A673 (cell line): ENCODE measurements at regions not wholly inside any gene's neighbourhood (a gene's known extent, or its start where the extent isn't known, plus 50 kb on each side); places are given as distances from the start of the nearest gene placed in this dataset.
"Not testable (repeated sequence)": the region's sequence is repeated elsewhere in the genome, so short reads cannot be mapped to it uniquely, and the experiment has no call there.

Source experiments
- BruUV-seq: library from RNA; stranded (reverse); fragments of 400-500 nt; replicated peaks from 2 replicates; lab custom pipeline; 2021; lab: Mats Ljungman, UMichigan
- CTCF ChIA-PET: fragments of 300-600 bp; sonication (Branson Sonifier 250); formaldehyde crosslinking; loops from one replicate; lab custom pipeline; 2022; ENCODE audit warnings: antibody characterized with exemption; lab: Charles Lee
- POLR2A ChIA-PET: fragments of 300-600 bp; sonication (Branson Sonifier 250); formaldehyde crosslinking; loops from one replicate; lab custom pipeline; 2022; ENCODE audit warnings: antibody characterized with exemption; ENCODE audit not compliant: low non-redundant PET; lab: Charles Lee
- DNase-seq: peaks from one replicate; pipeline ENCODE4 v3.0.0-alpha.2; 2015; ENCODE audit warnings: low spot score
- H3K27ac ChIP-seq: fragments of 200-600 bp; sonication (generic); 2 replicates; pipeline ENCODE4 v1.5.1; 2016; ENCODE audit warnings: mixed run types, low read depth, mild to moderate bottlenecking, mixed read lengths, antibody characterized with exemption, low read length; ENCODE audit not compliant: poor library complexity, severe bottlenecking
- H3K27me3 ChIP-seq: fragments of 200-600 bp; sonication (generic); replicated peaks from 2 replicates; pipeline ENCODE4 v1.6.1; 2017; ENCODE audit warnings: mixed run types, low read depth, mild to moderate bottlenecking, mixed read lengths, antibody characterized with exemption, low read length; ENCODE audit not compliant: insufficient read depth, poor library complexity
- H3K36me3 ChIP-seq: fragments of 200-600 bp; sonication (generic); 2 replicates; pipeline ENCODE4 v1.6.1; 2016; ENCODE audit warnings: mixed run types, mild to moderate bottlenecking, mixed read lengths, antibody characterized with exemption, low read length; ENCODE audit not compliant: insufficient read depth, poor library complexity, severe bottlenecking
- H3K4me1 ChIP-seq: fragments of 200-600 bp; sonication (generic); 2 replicates; pipeline ENCODE4 v1.6.1; 2017; ENCODE audit warnings: mixed run types, mild to moderate bottlenecking, mixed read lengths, antibody characterized with exemption, low read length; ENCODE audit not compliant: insufficient read depth, poor library complexity, severe bottlenecking
- H3K4me3 ChIP-seq: fragments of 200-600 bp; sonication (generic); 2 replicates; pipeline ENCODE4 v1.5.1; 2016; ENCODE audit warnings: low read depth, mixed run types, mild to moderate bottlenecking, mixed read lengths, low read length; ENCODE audit not compliant: poor library complexity, severe bottlenecking
- H3K9me3 ChIP-seq: fragments of 200-600 bp; sonication (generic); 2 replicates; pipeline ENCODE4 v1.6.1; 2016; ENCODE audit warnings: mixed run types, low read depth, mild to moderate bottlenecking, mixed read lengths, antibody characterized with exemption, low read length; ENCODE audit not compliant: poor library complexity, severe bottlenecking
- EZH2 ChIP-seq: fragments of 200-600 bp; sonication (generic); IDR thresholded peaks from 2 replicates; pipeline ENCODE4 v1.6.1; 2017; ENCODE audit warnings: borderline replicate concordance, low read depth, mild to moderate bottlenecking, mixed read lengths, antibody characterized with exemption, low read length; ENCODE audit not compliant: poor library complexity, severe bottlenecking
- intact Hi-C: fragments of 100-400 bp; cut with micrococcal nuclease; formaldehyde crosslinking; loops from one replicate; pipeline ENCODE4 v1.10.0; 2022; ENCODE audit not compliant: unreplicated experiment
- TF ChIP-seq, protein P1 (sequence below): fragments of 300-800, 200-600 bp; sonication (generic); conservative IDR thresholded peaks from 2 replicates; pipeline ENCODE4 v1.5.1; 2017; ENCODE audit warnings: low read depth, mild to moderate bottlenecking, antibody characterized with exemption, low read length, moderate library complexity, mixed read lengths

DNA sequence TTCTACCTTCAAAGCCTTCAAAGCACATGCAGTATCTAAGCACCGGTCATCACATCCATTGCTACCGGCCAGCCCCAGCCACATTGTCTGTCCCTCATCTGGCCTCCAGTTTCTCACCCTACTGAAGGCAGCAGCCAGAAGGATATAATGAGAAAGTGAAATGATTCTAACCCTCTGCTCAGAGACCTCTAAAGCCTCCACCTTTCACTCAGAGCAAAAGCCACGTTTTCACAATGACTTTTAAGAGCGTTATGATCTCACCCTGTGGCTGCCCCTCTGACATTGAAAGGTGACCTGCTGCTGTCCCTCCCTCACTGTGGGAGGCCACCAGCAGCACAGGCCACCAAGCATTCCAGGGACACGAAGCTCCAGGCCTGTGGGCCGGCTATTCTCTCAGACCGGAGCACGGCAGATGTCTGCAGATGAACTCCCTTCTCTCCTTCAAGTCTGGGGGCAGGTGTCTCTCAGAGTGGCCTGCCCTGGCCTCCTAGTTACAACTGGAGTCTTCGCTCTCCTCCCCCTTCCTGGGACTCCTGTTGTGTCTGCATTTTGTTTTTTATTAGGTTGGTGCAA lies 94.9 kb upstream of the EEPD1 start:
- Histone ChIP-seq H3K4me3 (no peak overlapping the region), H3K27me3 (no peaks in the 10 kb centered on the region), H3K36me3 (no peaks in the 10 kb centered on the region), H3K27ac (no peak overlapping the region), H3K4me1 (no peaks in the 10 kb centered on the region), H3K9me3 (no peaks in the 10 kb centered on the region)
- ChIA-PET CTCF (no interaction called here), POLR2A (no interaction called here)
- no peak for DNase-seq
- TF ChIP-seq EZH2: no peak
- TF ChIP-seq, protein P1, sequence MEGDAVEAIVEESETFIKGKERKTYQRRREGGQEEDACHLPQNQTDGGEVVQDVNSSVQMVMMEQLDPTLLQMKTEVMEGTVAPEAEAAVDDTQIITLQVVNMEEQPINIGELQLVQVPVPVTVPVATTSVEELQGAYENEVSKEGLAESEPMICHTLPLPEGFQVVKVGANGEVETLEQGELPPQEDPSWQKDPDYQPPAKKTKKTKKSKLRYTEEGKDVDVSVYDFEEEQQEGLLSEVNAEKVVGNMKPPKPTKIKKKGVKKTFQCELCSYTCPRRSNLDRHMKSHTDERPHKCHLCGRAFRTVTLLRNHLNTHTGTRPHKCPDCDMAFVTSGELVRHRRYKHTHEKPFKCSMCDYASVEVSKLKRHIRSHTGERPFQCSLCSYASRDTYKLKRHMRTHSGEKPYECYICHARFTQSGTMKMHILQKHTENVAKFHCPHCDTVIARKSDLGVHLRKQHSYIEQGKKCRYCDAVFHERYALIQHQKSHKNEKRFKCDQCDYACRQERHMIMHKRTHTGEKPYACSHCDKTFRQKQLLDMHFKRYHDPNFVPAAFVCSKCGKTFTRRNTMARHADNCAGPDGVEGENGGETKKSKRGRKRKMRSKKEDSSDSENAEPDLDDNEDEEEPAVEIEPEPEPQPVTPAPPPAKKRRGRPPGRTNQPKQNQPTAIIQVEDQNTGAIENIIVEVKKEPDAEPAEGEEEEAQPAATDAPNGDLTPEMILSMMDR: no peak
- BruUV-seq: no TSS peak
- intact Hi-C loops: no loop called here

DNA sequence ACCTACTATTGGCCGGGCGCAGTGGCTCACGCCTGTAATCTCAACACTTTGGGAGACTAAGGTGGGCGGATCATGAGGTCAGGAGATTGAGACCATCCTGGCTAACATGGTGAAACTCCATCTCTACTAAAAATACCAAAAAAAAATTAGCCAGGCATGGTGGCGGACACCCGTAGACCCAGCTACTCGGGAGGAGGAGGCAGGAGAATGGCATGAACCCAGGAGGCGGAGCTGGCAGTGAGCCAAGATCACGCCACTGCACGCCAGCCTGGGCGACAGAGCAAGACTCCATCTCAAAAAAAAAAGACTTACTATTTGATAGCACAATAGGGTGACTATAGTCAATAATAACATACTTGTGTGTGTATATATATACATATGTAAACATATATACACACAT lies 92.7 kb upstream of the EEPD1 start:
- POLR2A ChIA-PET, CTCF ChIA-PET, H3K4me3 ChIP-seq, H3K27ac ChIP-seq, DNase-seq, H3K9me3 ChIP-seq, BruUV-seq, H3K4me1 ChIP-seq, intact Hi-C loops, H3K27me3 ChIP-seq, H3K36me3 ChIP-seq: not testable (repeated sequence)

DNA sequence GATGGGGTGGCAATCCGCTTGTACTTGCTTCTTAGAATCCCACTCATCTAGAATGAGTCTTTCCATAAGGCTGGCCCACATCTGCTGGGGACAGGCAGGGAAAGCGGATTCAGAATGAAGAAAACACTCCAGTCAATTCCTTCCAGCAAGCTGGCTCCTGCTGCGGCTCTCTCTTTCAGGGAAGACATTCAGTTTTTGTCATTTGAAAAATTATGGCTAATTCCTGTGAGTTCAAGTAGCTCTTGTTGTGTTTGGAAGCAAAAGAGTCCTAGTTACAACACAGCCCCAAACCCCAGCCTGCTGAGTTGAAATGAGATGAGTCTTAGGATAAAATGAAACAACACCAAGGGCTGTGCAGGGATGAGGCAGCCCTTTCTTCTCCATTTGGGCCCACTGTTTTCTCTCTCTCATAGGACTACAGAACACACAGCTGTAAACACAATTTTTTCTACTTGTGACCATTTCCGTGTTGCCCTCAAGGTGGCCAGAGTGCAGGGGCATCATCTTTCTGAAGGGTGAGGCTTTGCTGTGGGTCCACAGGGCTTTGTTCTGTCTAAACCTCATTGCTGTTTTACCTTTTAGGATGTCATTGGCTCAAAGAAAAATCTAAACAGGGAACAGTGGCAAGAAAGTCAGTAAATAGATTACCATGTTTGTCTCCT lies 90.8 kb upstream of the EEPD1 start:
- no peak overlapping the region for H3K27ac ChIP-seq
- no peaks in the 10 kb centered on the region for H3K27me3 ChIP-seq
- DNase-seq: no peak
- no TSS peak for BruUV-seq
- H3K4me1 ChIP-seq: peaks cover 5% of the 10 kb centered on the region
- POLR2A ChIA-PET: no interaction called here
- H3K9me3 ChIP-seq: no peaks in the 10 kb centered on the region
- CTCF ChIA-PET: no interaction called here
- TF ChIP-seq, protein P1: no peak
- no peak for TF ChIP-seq EZH2
- intact Hi-C loops: no loop called here
- no peaks in the 10 kb centered on the region for H3K36me3 ChIP-seq
- no peak overlapping the region for H3K4me3 ChIP-seq

DNA sequence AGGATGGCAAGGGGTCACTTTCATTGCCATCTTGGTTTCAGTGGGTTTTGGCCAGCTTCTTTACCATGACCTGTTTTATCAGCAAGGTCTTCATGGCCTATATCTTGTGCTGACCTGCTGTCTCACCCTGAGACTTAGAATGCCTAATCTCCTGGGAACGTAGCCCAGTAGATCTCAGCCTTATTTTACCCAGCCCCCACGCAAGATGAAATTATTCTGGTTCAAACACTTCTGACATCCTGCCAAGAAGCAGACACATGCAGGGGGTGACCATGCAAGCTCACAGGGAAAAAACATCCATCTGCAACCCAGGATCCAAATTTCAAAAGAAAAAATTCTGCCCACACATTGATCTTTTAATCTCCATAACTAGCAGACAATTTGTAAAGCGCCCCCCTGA lies 88.4 kb upstream of the EEPD1 start:
- no peak for TF ChIP-seq EZH2
- TF ChIP-seq, protein P1: no peak
- POLR2A ChIA-PET: no interaction called here

DNA sequence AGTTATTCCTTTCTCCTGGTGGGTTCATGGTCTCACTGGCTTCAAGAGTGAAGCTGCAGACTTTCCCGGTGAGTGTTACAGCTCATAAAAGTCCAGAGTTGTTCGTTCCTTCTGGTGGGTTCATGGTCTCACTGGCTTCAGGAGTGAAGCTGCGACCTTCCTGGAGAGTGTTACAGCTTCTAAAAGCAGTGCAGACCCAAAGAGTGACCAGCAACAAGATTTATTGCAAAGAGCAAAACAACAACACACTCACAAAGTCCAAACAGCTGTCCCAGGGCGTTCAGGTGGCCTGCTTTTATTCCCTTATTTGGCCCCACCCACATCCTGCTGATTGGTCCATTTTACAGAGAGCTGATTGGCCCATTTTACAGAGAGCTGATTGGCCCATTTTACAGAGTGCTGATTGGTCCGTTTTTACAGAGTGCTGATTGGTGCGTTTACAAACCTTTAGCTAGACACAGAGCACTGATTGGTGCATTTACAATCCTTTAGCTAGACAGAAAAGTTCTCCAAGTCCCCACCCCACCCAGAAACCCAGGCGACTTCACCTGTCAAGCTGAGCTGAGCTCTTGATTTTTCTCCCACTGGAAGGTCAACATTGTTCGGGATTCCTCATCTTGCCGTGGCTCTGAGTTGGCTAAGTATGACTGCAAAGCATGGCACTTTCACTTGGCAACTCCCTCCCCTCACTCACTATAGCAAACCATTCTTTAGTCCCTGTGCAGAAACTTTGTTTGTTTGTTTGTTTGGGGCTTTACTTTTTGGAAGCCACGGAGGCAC lies 87.3 kb upstream of the EEPD1 start:
- H3K4me1 ChIP-seq, H3K27me3 ChIP-seq, H3K36me3 ChIP-seq, H3K4me3 ChIP-seq, intact Hi-C loops, H3K27ac ChIP-seq, DNase-seq, CTCF ChIA-PET, POLR2A ChIA-PET, BruUV-seq, H3K9me3 ChIP-seq: not testable (repeated sequence)

More for the DNA sequence above, 88.4 kb upstream of the EEPD1 start:
- Histone ChIP-seq H3K4me3 (no peak overlapping the region), H3K27me3 (no peaks in the 10 kb centered on the region), H3K4me1 (peaks cover 5% of the 10 kb centered on the region), H3K9me3 (no peaks in the 10 kb centered on the region), H3K36me3 (no peaks in the 10 kb centered on the region), H3K27ac (no peak overlapping the region)
- CTCF ChIA-PET: no interaction called here
- no peak for DNase-seq
- BruUV-seq: no TSS peak
- intact Hi-C loops: no loop called here
